D341Med (cell line): ENCODE measurements at regions not wholly inside any gene's neighbourhood (a gene's known extent, or its start where the extent isn't known, plus 50 kb on each side); places are given as distances from the start of the nearest gene placed in this dataset.

Experiments
- DNase-seq: peaks from one replicate; pipeline ENCODE4 v3.0.0; 2012; ENCODE audit warnings: low spot score

GRCh38 chr15:69793781-69794451 lies 303.8 kb downstream of the TLE3 start:
- DNase-seq, result no peak

- no peak for DNase-seq
Measured at GRCh38 chr15:69794645-69795469, 302.9 kb downstream of the TLE3 start.

- no peak for DNase-seq
Measured at GRCh38 chr15:69795601-69796000, 302.1 kb downstream of the TLE3 start.

GRCh38 chr15:69797051-69797595 lies 300.6 kb downstream of the TLE3 start:
- no peak for DNase-seq

GRCh38 chr15:69797615-69798014 lies 300.1 kb downstream of the TLE3 start:
- DNase-seq, result no peak

GRCh38 chr15:69798481-69799250 lies 299.1 kb downstream of the TLE3 start:
- DNase-seq, result no peak

- no peak for DNase-seq
Measured at GRCh38 chr15:69801144-69801543, 296.6 kb downstream of the TLE3 start.

- DNase-seq, result no peak
Measured at GRCh38 chr15:69802432-69802831, 295.3 kb downstream of the TLE3 start.

GRCh38 chr15:69804786-69805185 lies 292.9 kb downstream of the TLE3 start:
- no peak for DNase-seq

- no peak for DNase-seq
Measured at GRCh38 chr15:69805248-69805953, 292.3 kb downstream of the TLE3 start.

- no peak for DNase-seq
Measured at GRCh38 chr15:69806287-69806915, 291.3 kb downstream of the TLE3 start.

GRCh38 chr15:69807721-69808120 lies 290.0 kb downstream of the TLE3 start:
- no peak for DNase-seq

GRCh38 chr15:69808756-69809155 lies 289.0 kb downstream of the TLE3 start:
- DNase-seq, result no peak

- DNase-seq, result no peak
Measured at GRCh38 chr15:69809421-69809820, 288.3 kb downstream of the TLE3 start.

GRCh38 chr15:69810431-69811354 lies 287.0 kb downstream of the TLE3 start:
- DNase-seq, result peak; percentile 84

- DNase-seq, result no peak
Measured at GRCh38 chr15:69812861-69813261, 284.9 kb downstream of the TLE3 start.

GRCh38 chr15:69813881-69814280 lies 283.8 kb downstream of the TLE3 start:
- no peak for DNase-seq

GRCh38 chr15:69814932-69815331 lies 282.8 kb downstream of the TLE3 start:
- no peak for DNase-seq

- DNase-seq, result no peak
Measured at GRCh38 chr15:69815793-69816192, 281.9 kb downstream of the TLE3 start.

GRCh38 chr15:69816522-69816921 lies 281.2 kb downstream of the TLE3 start:
- no peak for DNase-seq
